Adrenal gland (tissue), 5 donors: ENCODE measurements at regions not wholly inside any gene's neighbourhood (a gene's known extent, or its start where the extent isn't known, plus 50 kb on each side); places are given as distances from the start of the nearest gene placed in this dataset.

Source experiments
- CTCF ChIP-seq, 6 experiments: fragments of 450-650 bp in 4 of 6; fragments of 200-600 bp in 2 of 6; sonication (generic) in 1 of 6; IDR thresholded peaks; 1 replicate in 5 of 6; 2 replicates in 1 of 6; pipeline versions ENCODE4 v1.5.1 to v1.8.0; 2016 to 2021; ENCODE audit warnings: antibody characterized with exemption in 6 of 6, mild to moderate bottlenecking in 2 of 6, moderate library complexity in 1 of 6
- POLR2A ChIP-seq, 2 donors: fragments of 450-650 bp; IDR thresholded peaks; one replicate each; pipeline ENCODE4 v1.6.1; 2017; ENCODE audit warnings: antibody characterized with exemption in 2 of 2, mild to moderate bottlenecking in 2 of 2, moderate library complexity in 1 of 2
- donor health status: DM: no; HTN: no; CAD: no.

GRCh38 chr7:49150486-49150885 is 226.1 kb downstream of the CDC14C start:
- no peak for TF ChIP-seq CTCF (IDR thresholded peaks at IDR 0.05)
- TF ChIP-seq POLR2A (IDR thresholded peaks at IDR 0.05): no peak
